H9 (cell line): ENCODE measurements at regions not wholly inside any gene's neighbourhood (a gene's known extent, or its start where the extent isn't known, plus 50 kb on each side); places are given as distances from the start of the nearest gene placed in this dataset.

Experiments used
- DNase-seq: peaks from one replicate; pipeline ENCODE4 v3.0.0-alpha.2; 2017
- H2AFZ ChIP-seq: one replicate; pipeline ENCODE4 v1.6.1; 2013; ENCODE audit warnings: mild to moderate bottlenecking, low read length, control low read depth, moderate library complexity
- H2AK5ac ChIP-seq: 2 replicates; pipeline ENCODE4 v1.6.1; 2013; ENCODE audit warnings: low read length, control low read depth, mixed read lengths; ENCODE audit not compliant: insufficient read length
- H2BK120ac ChIP-seq: one replicate; pipeline ENCODE4 v1.6.1; 2013; ENCODE audit warnings: low read depth, mild to moderate bottlenecking, low read length, control low read depth, inconsistent platforms; ENCODE audit not compliant: poor library complexity, severe bottlenecking
- H2BK12ac ChIP-seq: 2 replicates; pipeline ENCODE4 v1.6.1; 2013; ENCODE audit warnings: low read length, control low read depth, mixed read lengths, low read depth; ENCODE audit not compliant: insufficient read length
- H2BK15ac ChIP-seq: 2 replicates; pipeline ENCODE4 v1.6.1; 2013; ENCODE audit warnings: low read depth, low read length, control low read depth
- H2BK20ac ChIP-seq: one replicate; pipeline ENCODE4 v1.6.1; 2013; ENCODE audit warnings: low read depth, mild to moderate bottlenecking, low read length, control low read depth, inconsistent platforms; ENCODE audit not compliant: poor library complexity, severe bottlenecking
- H2BK5ac ChIP-seq: 2 replicates; pipeline ENCODE4 v1.6.1; 2013; ENCODE audit warnings: low read length, control low read depth, mixed read lengths; ENCODE audit not compliant: insufficient read length
- H3K14ac ChIP-seq: 2 replicates; pipeline ENCODE4 v1.6.1; 2013; ENCODE audit warnings: low read length, control low read depth; ENCODE audit not compliant: insufficient read depth
- H3K18ac ChIP-seq: 2 replicates; pipeline ENCODE4 v1.6.1; 2013; ENCODE audit warnings: low read depth, mild to moderate bottlenecking, mixed read lengths, low read length, control low read depth; ENCODE audit not compliant: insufficient read length
- H3K23ac ChIP-seq: 2 replicates; pipeline ENCODE4 v1.6.1; 2013; ENCODE audit warnings: low read length, control low read depth, mixed read lengths, low read depth; ENCODE audit not compliant: insufficient read length
- H3K23me2 ChIP-seq: 2 replicates; pipeline ENCODE4 v1.6.1; 2013; ENCODE audit warnings: low read depth, mild to moderate bottlenecking, mixed read lengths, low read length, control low read depth; ENCODE audit not compliant: insufficient read length, poor library complexity, severe bottlenecking
- H3K27ac ChIP-seq: 2 replicates; pipeline ENCODE4 v1.5.1; 2013; ENCODE audit warnings: low read length, control low read depth, mixed read lengths, low read depth; ENCODE audit not compliant: insufficient read length
- H3K27me3 ChIP-seq: 2 replicates; pipeline ENCODE4 v1.6.1; 2013; ENCODE audit warnings: low read length, control low read depth, inconsistent platforms; ENCODE audit not compliant: insufficient read depth
- H3K4ac ChIP-seq: 2 replicates; pipeline ENCODE4 v1.6.1; 2013; ENCODE audit warnings: low read depth, mild to moderate bottlenecking, control low read depth, inconsistent platforms, low read length, moderate library complexity
- H3K4me1 ChIP-seq: 2 replicates; pipeline ENCODE4 v1.6.1; 2013; ENCODE audit warnings: low read length, control low read depth, inconsistent platforms; ENCODE audit not compliant: insufficient read depth
- H3K4me2 ChIP-seq: 2 replicates; pipeline ENCODE4 v1.6.1; 2013; ENCODE audit warnings: low read length, control low read depth, mixed read lengths; ENCODE audit not compliant: insufficient read length, insufficient read depth
- H3K56ac ChIP-seq: 2 replicates; pipeline ENCODE4 v1.6.1; 2013; ENCODE audit warnings: low read depth, mild to moderate bottlenecking, mixed read lengths, low read length, control low read depth; ENCODE audit not compliant: insufficient read length
- H3K79me1 ChIP-seq: 2 replicates; pipeline ENCODE4 v1.6.1; 2013; ENCODE audit warnings: low read depth, mild to moderate bottlenecking, moderate library complexity, low read length, control low read depth, inconsistent platforms; ENCODE audit not compliant: insufficient read depth, poor library complexity, severe bottlenecking
- H3K79me2 ChIP-seq: 2 replicates; pipeline ENCODE4 v1.6.1; 2013; ENCODE audit warnings: low read length, control low read depth, inconsistent platforms; ENCODE audit not compliant: insufficient read depth
- H3K9ac ChIP-seq: 2 replicates; pipeline ENCODE4 v1.6.1; 2013; ENCODE audit warnings: low read length, control low read depth, mixed read lengths; ENCODE audit not compliant: insufficient read length; ENCODE audit errors: extremely low read depth
- H3K9me3 ChIP-seq: one replicate; pipeline ENCODE4 v1.6.1; 2013; ENCODE audit warnings: low read depth, low read length, inconsistent platforms; ENCODE audit not compliant: control insufficient read depth
- H3T11ph ChIP-seq: one replicate; pipeline ENCODE4 v1.6.1; 2013; ENCODE audit warnings: mild to moderate bottlenecking, low read length, control low read depth, inconsistent platforms
- H4K20me1 ChIP-seq: one replicate; pipeline ENCODE4 v1.6.1; 2013; ENCODE audit not compliant: control insufficient read depth, insufficient read length, insufficient read depth
- H4K5ac ChIP-seq: 2 replicates; pipeline ENCODE4 v1.6.1; 2013; ENCODE audit warnings: low read depth, mild to moderate bottlenecking, mixed read lengths, low read length, control low read depth; ENCODE audit not compliant: insufficient read length
- H4K8ac ChIP-seq: replicated peaks from 2 replicates; pipeline ENCODE4 v1.6.1; 2013; ENCODE audit warnings: low read length, control low read depth, mixed read lengths, low read depth; ENCODE audit not compliant: insufficient read length
- H4K91ac ChIP-seq: 2 replicates; pipeline ENCODE4 v1.6.1; 2013; ENCODE audit warnings: low read depth, mild to moderate bottlenecking, moderate library complexity, mixed read lengths, low read length, control low read depth; ENCODE audit not compliant: insufficient read length
- H3K27ac Mint-ChIP-seq, 3 experiments: 2 replicates in 2 of 3; 3 replicates in 1 of 3; pipeline ENCODE4 v1.8.0; 2020 to 2021; ENCODE audit warnings: mixed read lengths in 3 of 3, mild to moderate bottlenecking in 1 of 3, moderate library complexity in 1 of 3
- H3K27me3 Mint-ChIP-seq: 2 replicates; pipeline ENCODE4 v1.8.0; 2021; ENCODE audit warnings: low read depth, mild to moderate bottlenecking, moderate library complexity, mixed read lengths
- H3K36me3 Mint-ChIP-seq, 3 experiments: 2 replicates in 2 of 3; 3 replicates in 1 of 3; pipeline ENCODE4 v1.8.0; 2020 to 2021; ENCODE audit warnings: low read depth in 3 of 3, mixed read lengths in 3 of 3; ENCODE audit not compliant: insufficient read depth in 1 of 3
- H3K4me1 Mint-ChIP-seq, 2 experiments: 2 replicates each; pipeline ENCODE4 v1.8.0; 2020; ENCODE audit warnings: mixed read lengths in 2 of 2
- H3K4me3 Mint-ChIP-seq, 2 experiments: 2 replicates in 1 of 2; 3 replicates in 1 of 2; pipeline ENCODE4 v1.8.0; 2020 to 2021; ENCODE audit warnings: mild to moderate bottlenecking in 2 of 2, mixed read lengths in 2 of 2, moderate library complexity in 1 of 2
- H3K9me3 Mint-ChIP-seq, 2 experiments: 2 replicates in 1 of 2; 3 replicates in 1 of 2; pipeline ENCODE4 v1.8.0; 2020; ENCODE audit warnings: mild to moderate bottlenecking in 2 of 2, mixed read lengths in 2 of 2, moderate library complexity in 1 of 2
- CTCF ChIP-seq: fragments of 200-600 bp; sonication (generic); conservative IDR thresholded peaks from 3 replicates; pipeline ENCODE4 v1.8.0; 2021; ENCODE audit warnings: antibody characterized with exemption, mild to moderate bottlenecking
- WGBS: extraction: QIAGEN DNeasy Blood & Tissue Kit; methylation state at CpG from one replicate; pipeline ENCODE4 v1.1.7; 2013; ENCODE audit warnings: missing lambda C conversion rate, low lambda C conversion rate, mixed read lengths; ENCODE audit not compliant: insufficient read length; ENCODE audit errors: extremely low coverage; 5-methylcytosine and 5-hydroxymethylcytosine counted together

GRCh38 chr11:56905936-56906335 is 82.8 kb upstream of the OR5AK2 start:
- H4K20me1 ChIP-seq, result no peaks in the 10 kb centered on the region
- no peak overlapping the region for H4K8ac ChIP-seq
- no peak overlapping the region for H3K56ac ChIP-seq
- H3K9ac ChIP-seq, result no peak overlapping the region
- H3K27me3 Mint-ChIP-seq, result no peaks in the 10 kb centered on the region
- H3K4me1 Mint-ChIP-seq, result no peaks in the 10 kb centered on the region
- DNase-seq, result no peak
- H3K79me2 ChIP-seq, result no peaks in the 10 kb centered on the region
- H2BK12ac ChIP-seq, result no peak overlapping the region
- no CpG with 5 or more reads among the region's 1 CpG for WGBS
- H3K27ac ChIP-seq, result no peak overlapping the region
- no peak overlapping the region for H3K27ac Mint-ChIP-seq
- H4K91ac ChIP-seq, result no peak overlapping the region
- H3K9me3 ChIP-seq, result peaks cover 9% of the 10 kb centered on the region
- no peak overlapping the region for H2AK5ac ChIP-seq
- no peaks in the 10 kb centered on the region for H3K23me2 ChIP-seq
- H2AFZ ChIP-seq, result no peak overlapping the region
- peaks cover 3 to 5% of the 10 kb centered on the region in 2 experiments; a peak in 2 of 5 replicates for H3K9me3 Mint-ChIP-seq
- H3K14ac ChIP-seq, result no peak overlapping the region
- H3K4me2 ChIP-seq, result no peak overlapping the region
- H3K23ac ChIP-seq, result no peak overlapping the region
- H3T11ph ChIP-seq, result no peak overlapping the region
- no peaks in the 10 kb centered on the region for H3K27me3 ChIP-seq
- no peak overlapping the region for H2BK5ac ChIP-seq
- no peak overlapping the region for H2BK15ac ChIP-seq
- no peaks in the 10 kb centered on the region; a peak in 1 of 7 replicates for H3K36me3 Mint-ChIP-seq
- TF ChIP-seq CTCF, result no peak
- H3K4ac ChIP-seq, result no peak overlapping the region
- no peak overlapping the region for H2BK120ac ChIP-seq
- H4K5ac ChIP-seq, result no peak overlapping the region
- no peak overlapping the region for H3K4me3 Mint-ChIP-seq
- H3K79me1 ChIP-seq, result no peaks in the 10 kb centered on the region
- H3K18ac ChIP-seq, result no peak overlapping the region
- no peaks in the 10 kb centered on the region for H3K4me1 ChIP-seq
- H2BK20ac ChIP-seq, result no peak overlapping the region
